ENCODE measurements at regions not wholly inside any gene's neighbourhood (a gene's known extent, or its start where the extent isn't known, plus 50 kb on each side); places are given as distances from the start of the nearest gene placed in this dataset.

GRCh38 chr6:19325335-19325789 is 511.8 kb upstream of the ID4 start (continued):
- TF ChIP-seq, protein P1, sequence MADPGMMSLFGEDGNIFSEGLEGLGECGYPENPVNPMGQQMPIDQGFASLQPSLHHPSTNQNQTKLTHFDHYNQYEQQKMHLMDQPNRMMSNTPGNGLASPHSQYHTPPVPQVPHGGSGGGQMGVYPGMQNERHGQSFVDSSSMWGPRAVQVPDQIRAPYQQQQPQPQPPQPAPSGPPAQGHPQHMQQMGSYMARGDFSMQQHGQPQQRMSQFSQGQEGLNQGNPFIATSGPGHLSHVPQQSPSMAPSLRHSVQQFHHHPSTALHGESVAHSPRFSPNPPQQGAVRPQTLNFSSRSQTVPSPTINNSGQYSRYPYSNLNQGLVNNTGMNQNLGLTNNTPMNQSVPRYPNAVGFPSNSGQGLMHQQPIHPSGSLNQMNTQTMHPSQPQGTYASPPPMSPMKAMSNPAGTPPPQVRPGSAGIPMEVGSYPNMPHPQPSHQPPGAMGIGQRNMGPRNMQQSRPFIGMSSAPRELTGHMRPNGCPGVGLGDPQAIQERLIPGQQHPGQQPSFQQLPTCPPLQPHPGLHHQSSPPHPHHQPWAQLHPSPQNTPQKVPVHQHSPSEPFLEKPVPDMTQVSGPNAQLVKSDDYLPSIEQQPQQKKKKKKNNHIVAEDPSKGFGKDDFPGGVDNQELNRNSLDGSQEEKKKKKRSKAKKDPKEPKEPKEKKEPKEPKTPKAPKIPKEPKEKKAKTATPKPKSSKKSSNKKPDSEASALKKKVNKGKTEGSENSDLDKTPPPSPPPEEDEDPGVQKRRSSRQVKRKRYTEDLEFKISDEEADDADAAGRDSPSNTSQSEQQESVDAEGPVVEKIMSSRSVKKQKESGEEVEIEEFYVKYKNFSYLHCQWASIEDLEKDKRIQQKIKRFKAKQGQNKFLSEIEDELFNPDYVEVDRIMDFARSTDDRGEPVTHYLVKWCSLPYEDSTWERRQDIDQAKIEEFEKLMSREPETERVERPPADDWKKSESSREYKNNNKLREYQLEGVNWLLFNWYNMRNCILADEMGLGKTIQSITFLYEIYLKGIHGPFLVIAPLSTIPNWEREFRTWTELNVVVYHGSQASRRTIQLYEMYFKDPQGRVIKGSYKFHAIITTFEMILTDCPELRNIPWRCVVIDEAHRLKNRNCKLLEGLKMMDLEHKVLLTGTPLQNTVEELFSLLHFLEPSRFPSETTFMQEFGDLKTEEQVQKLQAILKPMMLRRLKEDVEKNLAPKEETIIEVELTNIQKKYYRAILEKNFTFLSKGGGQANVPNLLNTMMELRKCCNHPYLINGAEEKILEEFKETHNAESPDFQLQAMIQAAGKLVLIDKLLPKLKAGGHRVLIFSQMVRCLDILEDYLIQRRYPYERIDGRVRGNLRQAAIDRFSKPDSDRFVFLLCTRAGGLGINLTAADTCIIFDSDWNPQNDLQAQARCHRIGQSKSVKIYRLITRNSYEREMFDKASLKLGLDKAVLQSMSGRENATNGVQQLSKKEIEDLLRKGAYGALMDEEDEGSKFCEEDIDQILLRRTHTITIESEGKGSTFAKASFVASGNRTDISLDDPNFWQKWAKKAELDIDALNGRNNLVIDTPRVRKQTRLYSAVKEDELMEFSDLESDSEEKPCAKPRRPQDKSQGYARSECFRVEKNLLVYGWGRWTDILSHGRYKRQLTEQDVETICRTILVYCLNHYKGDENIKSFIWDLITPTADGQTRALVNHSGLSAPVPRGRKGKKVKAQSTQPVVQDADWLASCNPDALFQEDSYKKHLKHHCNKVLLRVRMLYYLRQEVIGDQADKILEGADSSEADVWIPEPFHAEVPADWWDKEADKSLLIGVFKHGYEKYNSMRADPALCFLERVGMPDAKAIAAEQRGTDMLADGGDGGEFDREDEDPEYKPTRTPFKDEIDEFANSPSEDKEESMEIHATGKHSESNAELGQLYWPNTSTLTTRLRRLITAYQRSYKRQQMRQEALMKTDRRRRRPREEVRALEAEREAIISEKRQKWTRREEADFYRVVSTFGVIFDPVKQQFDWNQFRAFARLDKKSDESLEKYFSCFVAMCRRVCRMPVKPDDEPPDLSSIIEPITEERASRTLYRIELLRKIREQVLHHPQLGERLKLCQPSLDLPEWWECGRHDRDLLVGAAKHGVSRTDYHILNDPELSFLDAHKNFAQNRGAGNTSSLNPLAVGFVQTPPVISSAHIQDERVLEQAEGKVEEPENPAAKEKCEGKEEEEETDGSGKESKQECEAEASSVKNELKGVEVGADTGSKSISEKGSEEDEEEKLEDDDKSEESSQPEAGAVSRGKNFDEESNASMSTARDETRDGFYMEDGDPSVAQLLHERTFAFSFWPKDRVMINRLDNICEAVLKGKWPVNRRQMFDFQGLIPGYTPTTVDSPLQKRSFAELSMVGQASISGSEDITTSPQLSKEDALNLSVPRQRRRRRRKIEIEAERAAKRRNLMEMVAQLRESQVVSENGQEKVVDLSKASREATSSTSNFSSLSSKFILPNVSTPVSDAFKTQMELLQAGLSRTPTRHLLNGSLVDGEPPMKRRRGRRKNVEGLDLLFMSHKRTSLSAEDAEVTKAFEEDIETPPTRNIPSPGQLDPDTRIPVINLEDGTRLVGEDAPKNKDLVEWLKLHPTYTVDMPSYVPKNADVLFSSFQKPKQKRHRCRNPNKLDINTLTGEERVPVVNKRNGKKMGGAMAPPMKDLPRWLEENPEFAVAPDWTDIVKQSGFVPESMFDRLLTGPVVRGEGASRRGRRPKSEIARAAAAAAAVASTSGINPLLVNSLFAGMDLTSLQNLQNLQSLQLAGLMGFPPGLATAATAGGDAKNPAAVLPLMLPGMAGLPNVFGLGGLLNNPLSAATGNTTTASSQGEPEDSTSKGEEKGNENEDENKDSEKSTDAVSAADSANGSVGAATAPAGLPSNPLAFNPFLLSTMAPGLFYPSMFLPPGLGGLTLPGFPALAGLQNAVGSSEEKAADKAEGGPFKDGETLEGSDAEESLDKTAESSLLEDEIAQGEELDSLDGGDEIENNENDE (IDR thresholded peaks at IDR 0.05; ENCODE audit: low read depth, low read length), result no peak
- TF ChIP-seq ZZZ3 (IDR thresholded peaks at IDR 0.05), result no peak
- no peak for TF ChIP-seq ZNF639 (CRISPR knock-in tag; conservative IDR thresholded peaks at IDR 0.05 in 1 of 2, IDR thresholded peaks at IDR 0.05 in 1 of 2)
